Fibroblast of the aortic adventitia (primary cell): ENCODE measurements at regions not wholly inside any gene's neighbourhood (a gene's known extent, or its start where the extent isn't known, plus 50 kb on each side); places are given as distances from the start of the nearest gene placed in this dataset.

ENCODE experiments used
- DNase-seq: peaks from one replicate; pipeline ENCODE4 v3.0.0-alpha.2; 2010; ENCODE audit warnings: low read depth
- H3K4me3 ChIP-seq: 2 replicates; pipeline ENCODE4 v1.5.1; 2011; ENCODE audit warnings: low read depth, mild to moderate bottlenecking, control low read depth, low read length, moderate library complexity
- CTCF ChIP-seq: IDR thresholded peaks from 2 replicates; pipeline ENCODE4 v1.5.1; 2011; ENCODE audit warnings: mild to moderate bottlenecking, low read length, control low read depth, inconsistent platforms; ENCODE audit not compliant: insufficient read depth

GRCh38 chr18:34583895-34584294 lies 126.2 kb upstream of the DTNA start:
- no peak for TF ChIP-seq CTCF
- no peak overlapping the region for H3K4me3 ChIP-seq
- DNase-seq: no peak

- DNase-seq: no peak
- no peak for TF ChIP-seq CTCF
- no peak overlapping the region for H3K4me3 ChIP-seq
Observed at GRCh38 chr18:34590503-34590902, 119.6 kb upstream of the DTNA start.

- no peak for DNase-seq
- H3K4me3 ChIP-seq: no peak overlapping the region
- TF ChIP-seq CTCF: no peak
Observed at GRCh38 chr18:34591920-34592444, 118.1 kb upstream of the DTNA start.

GRCh38 chr18:34592481-34592880 lies 117.6 kb upstream of the DTNA start:
- DNase-seq: no peak
- no peak for TF ChIP-seq CTCF
- H3K4me3 ChIP-seq: no peak overlapping the region

GRCh38 chr18:34592961-34593382 lies 117.1 kb upstream of the DTNA start:
- H3K4me3 ChIP-seq: peak overlapping the region; percentile 62
- DNase-seq: peak; percentile 73
- TF ChIP-seq CTCF: no peak

- no peak overlapping the region for H3K4me3 ChIP-seq
Observed at GRCh38 chr18:34594266-34594665, 115.8 kb upstream of the DTNA start.

More at GRCh38 chr18:34594266-34594665, 115.8 kb upstream of the DTNA start:
- no peak for TF ChIP-seq CTCF
- DNase-seq: no peak
